HG03097 (cell line): ENCODE measurements at regions not wholly inside any gene's neighbourhood (a gene's known extent, or its start where the extent isn't known, plus 50 kb on each side); places are given as distances from the start of the nearest gene placed in this dataset.

ENCODE experiments used
- ATAC-seq: cut with Tn5 transposase; IDR thresholded peaks from one replicate; pipeline ENCODE4 v1.9.1; 2021; ENCODE audit not compliant: unreplicated experiment, low FRiP score

DNA sequence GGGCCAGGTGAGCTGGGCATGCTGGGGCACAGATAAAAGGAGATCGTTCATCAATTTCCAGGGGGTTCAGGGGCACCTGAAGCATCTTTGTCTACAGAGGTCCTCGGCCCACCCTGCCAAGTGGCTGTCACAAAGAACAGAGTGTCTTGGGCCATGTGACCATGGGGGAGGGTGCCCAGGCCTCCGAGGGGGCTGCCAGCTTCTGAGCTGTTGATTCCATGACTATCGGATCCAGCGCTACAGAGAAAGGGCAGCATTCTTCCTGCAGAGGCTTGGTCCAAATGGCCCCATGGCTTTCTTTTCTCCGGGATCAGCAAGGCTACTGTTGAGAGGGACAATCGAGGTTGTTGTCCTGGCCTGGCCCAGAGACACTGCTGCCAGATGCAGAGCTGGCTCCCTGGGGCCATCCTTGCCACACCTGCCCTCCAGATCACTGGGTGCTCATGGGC lies 289.2 kb downstream of the ZSWIM6 start:
- ATAC-seq = no peak

DNA sequence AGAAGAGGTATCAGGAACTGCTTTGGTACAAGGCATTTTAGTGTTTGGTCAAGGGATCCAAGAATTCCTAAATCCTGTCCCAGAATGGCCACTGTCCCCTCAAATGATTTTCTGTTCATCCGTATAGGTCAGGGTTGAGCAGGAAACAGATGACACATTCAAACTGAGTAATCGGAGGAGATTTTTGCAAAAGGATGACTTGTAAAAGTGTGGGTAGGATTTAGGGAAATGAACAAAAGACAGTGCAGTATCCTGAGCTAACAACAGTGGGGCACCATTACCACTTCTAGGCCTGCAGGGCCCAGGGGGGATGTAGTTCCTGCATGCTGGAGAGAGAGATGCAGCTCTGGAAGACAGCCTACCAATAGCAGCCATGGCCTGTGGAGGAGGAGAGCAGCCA lies 290.1 kb downstream of the ZSWIM6 start:
- ATAC-seq = no peak

DNA sequence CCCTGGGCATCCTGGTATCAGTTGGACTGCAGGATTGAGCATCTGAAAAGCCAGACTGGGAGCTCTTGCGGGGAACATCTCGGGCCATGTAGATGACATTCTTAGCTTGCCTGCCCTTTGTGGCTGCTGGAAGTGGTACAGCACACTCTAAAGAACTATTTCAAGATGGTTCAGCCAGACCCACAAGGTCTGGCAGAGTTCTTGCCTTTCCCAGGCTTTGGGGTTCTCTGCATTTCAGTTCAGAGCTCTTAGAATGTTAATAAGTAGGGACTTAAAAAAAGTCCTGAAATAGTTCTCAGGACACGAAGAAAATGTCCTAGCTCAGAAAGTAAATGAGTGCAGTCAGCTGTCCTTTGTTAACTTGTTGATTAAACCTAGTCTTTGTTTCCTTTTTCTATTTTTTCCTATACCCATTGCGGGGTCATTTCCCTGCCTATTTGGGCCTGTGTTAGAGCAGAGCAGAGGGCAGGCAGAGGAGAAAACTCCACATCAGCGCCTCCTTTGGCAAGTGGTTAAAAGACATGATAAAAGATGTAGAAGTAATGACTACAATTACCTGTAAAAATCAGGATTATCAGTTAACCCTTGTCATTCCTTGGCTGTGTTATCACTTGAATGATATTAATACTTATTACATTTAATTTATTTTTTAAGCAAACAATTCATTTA lies 291.5 kb downstream of the ZSWIM6 start:
- no peak for ATAC-seq

DNA sequence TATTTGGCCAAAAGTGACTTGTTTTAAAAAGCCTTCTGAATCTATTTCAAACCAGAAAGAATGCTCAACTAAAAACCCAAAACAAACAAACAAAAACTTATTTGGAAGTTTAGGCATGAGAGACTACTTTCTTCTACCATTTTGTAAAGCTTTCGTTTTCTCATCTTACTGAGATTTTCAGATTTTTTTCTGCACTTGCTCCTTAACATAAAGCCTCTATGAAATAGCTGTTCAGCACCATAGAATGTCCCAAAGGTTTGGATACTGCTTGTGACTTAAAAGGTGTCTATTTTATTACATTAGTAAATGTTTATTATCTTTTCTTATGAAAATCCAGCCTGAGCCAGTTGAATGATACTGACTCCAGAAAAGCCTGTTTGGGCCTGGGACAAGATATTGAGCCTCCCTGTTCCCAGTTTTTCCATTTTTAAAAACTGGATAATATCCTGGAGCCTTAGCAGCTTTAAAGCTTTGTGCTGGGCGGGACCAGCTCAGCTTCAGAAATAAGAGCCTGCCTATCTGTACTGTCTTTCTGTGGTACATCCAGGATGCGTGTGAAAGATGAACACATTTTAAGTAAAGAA lies 292.6 kb downstream of the ZSWIM6 start:
- ATAC-seq = no peak

DNA sequence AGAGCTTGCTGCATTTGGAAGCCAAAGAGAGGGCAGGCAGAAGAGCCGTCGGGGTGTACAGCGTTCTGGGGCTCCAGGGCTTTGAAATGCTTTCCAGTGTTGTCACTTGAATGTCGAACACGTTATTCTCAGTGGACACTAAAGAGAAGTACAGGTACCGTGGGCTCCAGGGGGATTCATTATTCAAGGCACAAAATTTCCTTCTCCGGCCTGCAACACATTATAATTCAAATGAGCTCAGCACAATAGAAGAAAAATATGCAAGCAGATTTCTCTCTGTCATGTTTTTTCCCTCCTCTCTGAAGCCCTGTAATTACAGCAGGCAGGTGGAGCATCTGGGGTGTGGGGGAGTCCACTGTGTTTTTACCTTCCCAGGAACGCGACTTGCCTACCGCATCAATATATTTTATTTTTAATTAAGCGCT lies 293.1 kb downstream of the ZSWIM6 start:
- ATAC-seq = no peak

DNA sequence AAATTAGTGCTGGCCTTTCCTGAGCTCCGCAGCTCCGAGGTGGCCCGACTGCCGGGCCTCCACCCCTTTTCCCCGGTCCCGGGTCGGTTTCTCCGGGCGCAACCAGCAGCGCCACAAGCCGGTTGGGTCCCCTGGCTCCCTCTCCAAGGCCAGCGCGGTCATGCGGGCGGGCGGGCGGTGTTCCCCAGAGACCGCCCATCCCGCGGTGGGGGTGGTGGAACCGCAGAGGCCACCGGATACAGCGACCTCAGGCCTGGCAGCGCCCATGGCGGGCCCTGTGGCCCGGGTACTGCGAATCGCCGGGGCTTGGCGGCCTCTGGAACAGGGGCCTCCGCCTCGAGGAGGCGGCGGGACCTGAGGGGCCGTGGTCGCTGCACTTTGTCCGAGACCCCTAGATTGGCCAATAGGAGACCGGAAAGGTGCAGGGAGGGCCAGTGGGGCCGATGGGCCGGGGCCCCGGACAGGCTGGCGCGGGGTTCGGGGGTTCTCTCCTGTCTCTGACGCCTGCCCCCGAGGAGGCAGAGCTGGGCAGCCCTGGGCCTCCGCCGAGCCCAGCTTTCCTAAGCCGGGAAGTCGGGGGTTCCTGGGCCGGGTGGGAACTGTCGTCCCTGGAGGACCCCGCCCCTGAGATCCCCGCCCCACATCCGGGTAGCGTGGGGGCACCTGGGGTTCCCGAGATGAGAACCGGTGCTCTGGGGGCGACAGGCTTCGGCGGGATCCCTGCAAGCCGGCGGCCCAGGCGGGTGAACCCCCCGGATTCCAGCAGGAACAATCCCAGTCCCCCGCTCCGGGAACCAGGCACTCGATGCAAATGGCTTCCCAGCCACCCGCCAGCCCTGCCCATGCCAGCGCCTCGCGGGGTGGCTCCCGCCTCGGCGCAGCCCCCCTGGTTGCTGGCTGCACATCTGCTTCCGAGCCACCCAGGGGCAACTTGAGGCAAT lies 293.9 kb downstream of the ZSWIM6 start:
- ATAC-seq = no peak

DNA sequence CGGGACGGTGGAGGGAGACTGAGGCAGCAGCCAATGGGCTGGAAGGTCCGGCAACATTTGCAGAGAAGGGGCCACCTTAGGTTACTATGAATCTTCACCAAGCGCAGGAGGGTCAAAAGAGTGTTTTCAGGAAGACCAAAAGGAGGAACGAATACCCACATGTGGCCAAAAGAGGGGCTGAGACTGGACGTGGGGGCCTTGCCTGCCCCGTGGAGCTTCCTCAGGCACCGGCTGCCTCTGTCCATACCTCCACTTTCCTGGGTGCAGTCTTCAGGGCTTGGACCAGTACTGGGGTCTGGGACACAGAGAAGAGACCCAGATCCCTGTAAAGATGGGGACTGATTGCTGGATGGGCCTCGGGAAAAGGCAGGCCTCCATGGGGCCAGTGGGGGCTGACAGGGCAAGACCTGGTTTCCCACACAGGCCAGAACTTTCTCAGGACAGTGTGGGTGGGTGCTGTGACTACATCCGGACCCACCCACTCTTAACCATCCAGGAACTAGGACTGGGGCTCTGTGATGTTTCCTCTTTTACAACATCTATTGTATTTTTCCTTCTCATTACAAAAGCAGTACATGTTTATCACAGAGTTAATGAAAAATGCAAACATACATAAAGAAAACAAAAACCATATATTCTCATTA lies 294.7 kb downstream of the ZSWIM6 start:
- no peak for ATAC-seq

DNA sequence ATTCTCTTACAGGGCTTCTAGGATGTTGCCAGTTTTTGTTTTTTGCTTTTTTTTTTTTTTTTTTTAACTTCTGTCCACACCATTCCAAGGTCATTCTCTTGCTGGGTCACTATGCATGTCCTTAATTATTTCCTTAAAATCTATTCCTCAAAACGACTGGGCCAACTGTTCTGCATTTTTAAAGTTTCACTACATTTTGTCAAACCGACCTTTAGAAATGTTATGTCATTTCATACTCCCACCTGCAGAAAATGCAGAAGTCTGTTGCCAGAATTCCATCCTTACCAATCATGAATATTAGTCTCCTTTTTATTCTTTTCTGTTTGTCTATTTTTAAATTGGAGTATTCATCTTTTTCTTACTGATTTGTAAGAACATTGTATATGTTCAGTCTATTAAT lies 295.5 kb downstream of the ZSWIM6 start:
- no peak for ATAC-seq

DNA sequence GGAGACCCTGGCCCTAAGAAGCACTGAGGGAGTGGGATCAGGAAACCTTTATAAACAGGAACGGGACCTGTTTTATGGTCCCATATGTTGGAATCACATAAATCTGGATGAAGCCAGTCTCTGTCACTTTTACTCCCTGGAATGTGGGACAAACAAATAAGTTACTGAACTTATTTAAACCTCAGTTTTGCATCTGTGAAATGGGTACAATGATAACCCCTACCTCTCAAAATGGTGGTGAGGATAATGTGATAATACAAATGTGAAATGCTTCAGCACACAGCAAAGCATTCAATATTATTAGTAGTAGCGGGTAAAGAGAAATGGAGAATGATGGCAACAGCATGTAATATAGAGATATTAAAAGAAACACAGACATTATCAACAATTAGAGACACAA lies 298.9 kb downstream of the ZSWIM6 start:
- ATAC-seq = no peak

DNA sequence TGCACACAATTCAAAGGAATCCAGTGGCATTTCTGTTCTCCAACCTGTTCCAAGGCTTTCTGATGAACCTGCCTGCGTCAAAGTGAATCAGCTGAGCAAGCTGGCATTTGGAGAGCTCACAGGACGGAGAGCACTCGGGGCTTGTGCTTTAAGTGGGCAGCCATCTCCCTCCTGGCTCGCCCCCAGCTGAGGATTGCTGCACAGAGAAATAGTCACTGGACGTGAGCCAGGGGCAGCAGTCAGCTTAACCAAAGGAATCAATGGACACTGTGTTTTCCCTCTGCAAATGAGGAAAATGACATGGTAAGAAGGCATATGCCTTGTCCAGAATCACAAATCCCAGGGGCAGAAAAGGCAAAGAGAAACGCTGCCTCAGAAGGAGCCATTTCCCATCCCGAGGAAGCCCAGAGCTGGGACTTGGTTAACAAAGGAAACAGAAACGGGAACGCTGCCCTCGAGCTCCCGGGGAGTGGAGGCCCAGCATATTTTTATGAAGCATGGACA lies 299.4 kb downstream of the ZSWIM6 start:
- no peak for ATAC-seq

DNA sequence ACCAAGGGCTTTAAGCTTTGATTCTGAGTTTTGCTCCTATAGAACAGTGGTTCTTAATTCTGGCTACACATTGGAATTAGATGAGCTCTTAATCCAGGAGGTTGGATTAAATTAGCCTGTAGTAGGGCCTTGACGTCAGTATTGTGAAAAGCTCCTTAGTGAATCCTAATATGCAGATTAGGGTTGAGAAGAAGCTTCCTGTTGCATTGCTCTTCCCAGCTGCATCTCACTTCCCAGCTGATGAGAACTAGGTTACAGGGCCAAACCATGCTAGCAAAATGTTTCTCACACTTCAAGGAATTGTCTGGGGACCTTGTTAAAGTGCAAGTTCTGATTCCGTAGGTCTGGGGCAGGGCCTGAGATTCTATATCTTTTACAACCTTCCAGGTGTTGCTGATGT lies 300.0 kb downstream of the ZSWIM6 start:
- no peak for ATAC-seq

DNA sequence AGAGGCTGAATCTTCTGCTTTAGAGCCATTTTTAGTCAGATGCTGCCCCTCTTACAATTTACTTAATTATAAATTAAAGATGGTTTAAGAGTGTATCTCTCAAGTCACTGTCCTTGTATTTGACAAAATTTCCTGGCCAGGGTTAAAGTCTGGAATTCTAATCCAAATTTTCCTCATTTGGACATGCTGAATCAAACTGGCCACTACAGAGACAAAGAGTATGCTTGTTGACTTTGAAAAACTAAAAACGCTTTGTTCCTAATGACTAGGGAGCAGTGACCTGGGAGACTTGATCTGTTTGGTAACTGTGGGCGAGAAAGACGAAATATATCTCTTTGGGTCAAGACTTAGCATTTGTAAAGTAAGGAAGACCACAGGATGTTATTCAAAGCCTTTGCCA lies 303.2 kb downstream of the ZSWIM6 start:
- ATAC-seq = no peak

DNA sequence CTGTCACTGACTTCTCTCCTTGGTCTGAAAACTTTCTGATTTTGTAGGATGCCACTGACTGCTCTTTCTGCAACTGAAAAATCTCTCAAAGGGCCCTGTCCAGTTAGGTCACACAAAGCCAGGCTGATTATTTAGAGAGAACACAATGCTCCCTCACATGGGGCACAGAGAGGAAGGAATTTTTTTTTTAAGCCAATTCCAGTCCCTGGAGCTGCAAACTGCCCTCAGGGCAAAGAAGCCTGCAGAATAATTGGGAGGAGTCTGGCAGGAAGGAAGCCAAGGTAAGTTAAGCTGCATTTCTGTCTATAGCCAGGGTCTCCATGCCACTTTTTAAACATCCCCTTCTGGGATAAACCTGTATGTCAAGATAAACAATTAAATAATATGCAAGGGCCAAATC lies 305.5 kb downstream of the ZSWIM6 start:
- no peak for ATAC-seq

DNA sequence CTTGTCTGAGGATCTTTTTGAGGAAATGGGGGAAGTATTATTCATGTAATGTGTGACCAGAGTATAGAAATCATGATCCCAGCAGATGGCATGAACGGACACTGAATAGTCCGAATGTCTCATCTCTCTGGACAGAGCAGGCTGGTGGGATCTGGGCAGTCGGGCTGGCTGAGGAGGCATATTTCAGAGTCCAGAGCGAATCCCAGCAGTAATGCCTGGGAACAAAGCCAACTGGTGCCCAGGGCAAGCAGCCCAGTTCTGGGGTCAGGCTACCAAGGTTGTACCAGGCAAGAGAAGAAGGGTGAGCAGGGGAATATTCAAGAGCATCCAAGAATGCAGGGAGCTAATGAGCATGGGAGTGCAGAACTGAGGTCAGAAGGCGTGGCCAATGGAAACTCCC lies 306.4 kb downstream of the ZSWIM6 start:
- ATAC-seq = no peak

DNA sequence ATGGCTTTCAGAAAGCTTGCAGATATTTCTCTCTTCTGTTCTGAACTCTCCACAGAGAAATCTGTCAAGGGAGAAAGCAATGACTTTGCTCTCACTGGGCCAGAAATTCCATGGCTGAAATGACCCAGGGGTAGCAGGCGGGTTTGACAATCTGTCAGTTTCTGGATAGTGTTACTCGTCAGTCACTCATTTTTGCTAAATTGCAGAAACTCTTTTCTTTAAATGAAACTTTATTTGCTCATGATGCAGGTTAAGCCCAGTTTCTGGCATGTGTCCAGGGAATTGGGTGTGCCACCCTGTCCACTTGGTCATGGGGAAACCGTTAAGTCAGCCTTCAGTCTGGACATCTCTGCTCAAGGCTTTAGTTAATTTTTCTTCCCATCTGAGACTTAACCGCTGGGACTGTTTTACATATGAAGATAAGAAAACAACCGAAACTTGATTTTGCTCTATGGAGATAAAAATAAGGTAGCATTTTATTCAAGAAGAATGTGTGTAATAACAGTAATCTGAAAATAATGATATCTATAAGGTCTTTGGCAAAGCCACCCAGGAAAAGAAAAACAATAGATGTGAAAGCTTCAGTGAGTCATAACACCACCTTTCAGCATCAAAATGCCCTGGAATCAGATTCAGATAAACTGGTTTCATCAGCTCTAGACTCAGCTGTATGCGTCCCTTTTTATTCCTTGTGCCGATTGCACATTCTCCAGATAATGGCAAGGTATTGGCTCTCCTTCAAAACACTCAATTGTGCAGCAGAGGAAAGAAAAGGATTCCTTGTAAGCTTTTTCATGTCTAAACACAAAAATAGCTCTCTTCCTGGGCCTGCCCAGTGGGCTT lies 308.3 kb downstream of the ZSWIM6 start:
- no peak for ATAC-seq

DNA sequence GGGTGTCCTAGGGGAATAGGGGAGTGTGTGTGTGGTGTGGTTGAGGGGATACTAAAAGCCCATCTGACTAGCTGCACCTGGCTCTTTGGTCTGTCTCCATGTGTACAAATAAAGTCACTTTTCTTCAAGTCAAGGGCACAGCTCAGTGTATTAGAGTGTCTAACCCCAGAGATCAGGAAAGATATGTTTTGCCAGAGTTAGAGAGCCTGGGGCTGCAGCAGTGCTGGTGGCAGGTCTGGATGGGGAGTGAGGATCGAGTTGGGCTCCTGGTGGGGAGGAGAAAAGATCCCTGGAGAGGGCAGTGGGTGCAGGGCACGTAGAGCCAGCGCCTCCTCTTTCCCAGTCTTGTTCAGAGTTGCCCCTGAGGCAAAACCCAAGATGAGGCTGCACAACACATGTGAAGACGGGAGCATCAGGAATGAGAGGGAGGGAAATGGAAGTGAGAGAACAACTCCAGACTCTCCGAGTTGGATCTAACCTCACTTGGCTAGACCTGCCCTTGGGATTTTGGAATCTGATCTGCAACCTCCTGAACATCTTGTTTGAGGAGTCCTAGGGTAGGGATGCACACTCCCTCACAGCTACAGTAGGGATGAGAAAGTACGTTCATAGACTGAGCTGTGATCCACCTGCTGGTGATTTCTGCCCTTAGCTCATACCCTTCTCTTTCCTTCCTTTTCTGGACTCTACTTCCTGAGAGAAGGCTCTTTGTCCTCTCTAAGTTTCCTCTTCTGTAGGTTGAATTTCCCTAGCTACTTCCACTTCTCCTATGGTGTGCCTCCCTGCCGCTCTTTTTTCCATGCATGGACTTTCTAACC lies 309.9 kb downstream of the ZSWIM6 start:
- no peak for ATAC-seq

DNA sequence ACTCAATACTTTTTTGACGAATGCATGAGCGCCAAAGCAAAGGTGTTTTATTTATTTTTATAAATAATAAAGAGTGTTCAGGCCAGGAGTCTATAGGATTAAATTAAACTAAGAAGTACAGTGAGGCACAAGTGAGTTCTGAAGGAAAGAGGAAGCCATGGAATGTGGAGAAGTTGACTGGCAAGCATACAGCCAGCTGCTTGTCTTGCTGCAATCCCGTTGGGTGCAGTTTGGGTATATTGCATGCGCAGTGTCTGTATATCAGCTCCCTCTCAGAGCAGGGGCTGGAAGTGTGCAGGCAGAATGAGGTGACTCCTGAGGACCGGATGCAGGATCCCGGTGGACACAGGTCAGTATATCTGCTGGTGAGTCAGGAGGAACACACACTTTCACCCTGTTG lies 315.6 kb downstream of the ZSWIM6 start:
- no peak for ATAC-seq

DNA sequence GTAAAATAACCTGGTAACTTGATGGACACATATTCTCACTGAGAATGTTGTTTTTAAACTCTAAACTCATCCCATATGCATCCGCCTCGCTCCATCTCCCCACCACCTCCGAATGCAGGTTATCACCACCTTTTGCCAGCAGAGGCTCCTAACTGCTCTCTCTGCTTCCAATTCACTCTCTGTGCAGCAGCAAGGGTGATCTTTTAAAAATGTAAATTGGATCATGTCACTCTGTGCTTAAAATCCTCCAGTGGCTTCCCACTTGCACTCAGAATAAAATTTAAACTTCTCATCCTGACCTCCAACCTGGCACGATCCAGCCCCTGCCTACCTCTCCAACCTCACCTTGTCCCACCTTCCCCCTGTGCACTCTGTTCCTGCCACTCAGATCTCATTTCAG lies 317.2 kb downstream of the ZSWIM6 start:
- no peak for ATAC-seq

DNA sequence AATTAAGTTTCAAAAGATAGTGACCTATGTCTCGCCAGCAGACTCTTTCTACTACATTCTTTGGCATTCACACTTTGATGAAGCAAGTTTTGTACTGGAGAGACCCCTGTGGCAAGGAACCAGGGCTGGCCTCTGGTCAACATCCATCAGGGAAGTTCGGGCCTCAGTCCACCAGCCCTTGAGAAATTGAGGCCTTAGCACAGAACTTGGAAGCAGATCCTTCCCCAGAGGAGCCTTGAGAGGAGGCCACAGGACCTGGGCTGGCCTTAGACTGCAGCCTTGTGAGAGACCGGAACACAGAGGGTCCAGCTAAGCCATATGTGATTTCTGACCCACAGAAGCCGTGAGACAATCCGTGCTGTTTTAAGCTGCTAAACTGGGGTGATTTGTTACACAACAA lies 317.9 kb downstream of the ZSWIM6 start:
- no peak for ATAC-seq
